ENCODE measurements at regions not wholly inside any gene's neighbourhood (a gene's known extent, or its start where the extent isn't known, plus 50 kb on each side); places are given as distances from the start of the nearest gene placed in this dataset.
"Not testable (repeated sequence)": the region's sequence is repeated elsewhere in the genome, so short reads cannot be mapped to it uniquely, and the experiment has no call there.

DNA sequence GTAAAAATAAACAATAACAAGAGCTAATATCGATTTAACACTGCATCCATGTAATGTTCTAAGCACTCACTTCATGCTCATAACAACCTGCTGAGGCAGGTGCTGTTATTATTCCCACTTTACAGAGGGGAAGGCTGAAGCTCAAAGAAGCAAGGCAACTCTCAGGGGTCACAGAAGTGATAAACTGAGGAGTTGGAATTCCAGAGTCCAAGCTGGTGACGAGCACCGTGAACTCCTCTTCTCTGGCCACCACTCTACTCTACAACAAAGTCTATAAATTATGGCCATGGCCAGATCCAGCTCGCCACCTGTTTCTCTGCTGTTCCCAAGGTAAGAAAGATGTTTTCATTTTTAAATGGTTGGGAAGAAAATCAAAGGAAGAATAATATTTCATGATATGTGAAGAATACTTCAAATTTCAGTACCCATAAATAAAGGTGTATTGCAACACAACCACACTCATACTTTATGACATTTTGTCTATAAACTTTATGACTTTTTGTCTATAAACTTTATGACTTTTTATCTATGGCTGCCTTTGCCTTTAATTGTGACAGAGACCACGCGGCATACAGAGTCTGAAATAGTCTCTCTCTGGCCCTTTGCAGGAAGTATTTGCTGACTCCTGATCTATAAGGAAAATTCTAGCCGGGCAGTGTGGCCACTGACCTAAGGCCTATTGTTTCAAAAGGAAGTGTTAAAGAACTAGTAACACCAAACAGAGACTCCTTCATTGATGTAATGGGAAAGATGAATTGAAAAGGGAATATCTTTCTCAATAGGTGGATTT is 113.2 kb upstream of the KCNG1 start:
- Histone ChIP-seq H3K27me3 (ENCODE audit: low read depth) (0 out of 2 replicates have a peak, but pooled peaks cover 5% of the 10 kb centered on the region), H3K4me1 (no peaks in the 10 kb centered on the region), H3K36me3 (replicated peaks) (no peaks in the 10 kb centered on the region), H3K9me3 (no peaks in the 10 kb centered on the region), H3K4me3 (no peak overlapping the region)
- DNase-seq (ENCODE audit: low spot score in 2 of 2), result no peak
- in situ Hi-C loops (cut with MboI; ENCODE audit: low sequenced_read_pairs), result no loop called here

DNA sequence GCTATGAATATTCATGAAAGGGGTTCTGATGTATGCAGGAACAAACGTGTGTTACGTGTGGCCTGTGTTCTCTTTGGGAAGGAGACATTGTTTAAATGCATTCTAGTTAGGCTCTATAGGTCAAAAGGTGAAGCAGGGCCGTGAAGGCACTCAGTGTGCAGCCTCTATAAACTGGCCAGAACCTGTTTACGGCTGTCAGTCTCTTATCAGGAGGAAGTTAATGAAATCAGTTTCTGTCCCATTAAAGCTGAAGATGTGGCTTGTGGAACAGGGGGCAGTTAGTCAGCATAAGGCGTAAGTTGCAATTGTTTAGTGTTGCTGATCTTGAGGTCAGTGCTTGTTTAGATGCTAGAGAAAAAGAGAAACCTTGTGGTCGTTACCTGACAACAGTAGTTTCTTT is 111.5 kb upstream of the KCNG1 start:
- DNase-seq (ENCODE audit: low spot score in 2 of 2), result no peak
- no peaks in the 10 kb centered on the region for H3K36me3 ChIP-seq (replicated peaks)
- H3K4me1 ChIP-seq, result no peaks in the 10 kb centered on the region
- no peaks in the 10 kb centered on the region for H3K9me3 ChIP-seq
- no peak overlapping the region for H3K4me3 ChIP-seq
- no peaks in the 10 kb centered on the region for H3K27me3 ChIP-seq (ENCODE audit: low read depth)
- in situ Hi-C loops (cut with MboI; ENCODE audit: low sequenced_read_pairs), result no loop called here

DNA sequence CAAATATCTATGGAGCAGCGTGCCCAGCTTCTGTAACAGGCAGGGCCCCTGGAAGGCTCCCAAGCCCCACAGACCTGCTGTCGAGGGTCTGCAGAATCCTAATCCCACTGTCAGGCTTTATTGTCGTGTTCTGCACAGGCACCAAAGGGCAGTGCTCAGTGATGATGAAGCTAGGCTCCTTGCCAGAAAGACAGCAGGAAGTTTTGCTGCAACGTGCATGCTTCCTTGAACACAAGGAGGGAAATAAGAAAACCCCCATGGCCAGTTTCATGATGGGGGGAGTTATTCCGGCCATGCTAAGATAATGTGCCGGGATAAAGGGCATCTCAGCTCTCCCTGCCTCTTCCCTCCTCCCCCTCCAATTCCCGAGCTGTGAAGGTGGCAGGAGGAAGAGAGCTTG is 109.4 kb upstream of the KCNG1 start:
- Histone ChIP-seq H3K4me3 (no peak overlapping the region), H3K4me1 (no peaks in the 10 kb centered on the region), H3K9me3 (no peaks in the 10 kb centered on the region), H3K27me3 (ENCODE audit: low read depth) (no peaks in the 10 kb centered on the region), H3K36me3 (replicated peaks) (no peaks in the 10 kb centered on the region)
- in situ Hi-C loops (cut with MboI; ENCODE audit: low sequenced_read_pairs), result no loop called here
- no peak for DNase-seq (ENCODE audit: low spot score in 2 of 2)

- no peak overlapping the region for H3K4me3 ChIP-seq
- H3K4me1 ChIP-seq, result no peaks in the 10 kb centered on the region
- no peak for DNase-seq (ENCODE audit: low spot score in 2 of 2)
- peaks cover under 1% of the 10 kb centered on the region; the same call in 1 of the 2 replicates for H3K27me3 ChIP-seq (ENCODE audit: low read depth)
- no peaks in the 10 kb centered on the region for H3K9me3 ChIP-seq
- no peaks in the 10 kb centered on the region for H3K36me3 ChIP-seq (replicated peaks)
- in situ Hi-C loops (cut with MboI; ENCODE audit: low sequenced_read_pairs), result no loop called here
Observed at GRCh38 chr20:51131811-51132210, 108.9 kb upstream of the KCNG1 start.

GRCh38 chr20:51129147-51129776 is 106.4 kb upstream of the KCNG1 start:
- in situ Hi-C loops (cut with MboI; ENCODE audit: low sequenced_read_pairs), result no loop called here
- H3K4me1 ChIP-seq, result no peaks in the 10 kb centered on the region
- no peaks in the 10 kb centered on the region for H3K9me3 ChIP-seq
- no peak overlapping the region for H3K4me3 ChIP-seq
- no peaks in the 10 kb centered on the region for H3K36me3 ChIP-seq (replicated peaks)
- peaks cover 4% of the 10 kb centered on the region; the same call in 1 of the 2 replicates for H3K27me3 ChIP-seq (ENCODE audit: low read depth)
- no peak for DNase-seq (ENCODE audit: low spot score in 2 of 2)

DNA sequence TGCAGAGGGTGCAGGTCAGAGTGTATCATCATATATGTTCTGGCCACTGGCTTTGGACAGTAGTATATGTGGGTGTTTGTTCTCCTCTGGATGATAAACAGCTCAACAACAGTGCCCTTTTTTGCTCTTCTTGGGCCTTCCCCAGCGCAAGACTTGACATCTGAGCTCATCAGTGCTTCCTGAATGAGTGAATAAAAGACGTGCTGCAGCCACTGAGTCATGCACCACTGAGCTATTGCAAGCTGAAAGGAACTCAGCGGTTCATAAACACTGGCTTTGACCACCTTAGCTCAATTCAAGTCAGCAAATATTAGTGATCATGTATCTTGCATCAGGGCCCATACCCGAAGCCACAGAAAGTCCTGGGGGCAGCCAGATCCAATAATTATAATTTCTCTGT is 105.3 kb upstream of the KCNG1 start:
- Histone ChIP-seq H3K4me3 (no peak overlapping the region), H3K9me3 (no peaks in the 10 kb centered on the region), H3K36me3 (replicated peaks) (no peaks in the 10 kb centered on the region), H3K4me1 (no peaks in the 10 kb centered on the region), H3K27me3 (ENCODE audit: low read depth) (peaks cover 4% of the 10 kb centered on the region; the same call in 1 of the 2 replicates)
- no peak for DNase-seq (ENCODE audit: low spot score in 2 of 2)
- in situ Hi-C loops (cut with MboI; ENCODE audit: low sequenced_read_pairs), result no loop called here

- Histone ChIP-seq H3K9me3 (no peaks in the 10 kb centered on the region), H3K36me3 (replicated peaks) (no peaks in the 10 kb centered on the region), H3K4me3 (no peak overlapping the region), H3K4me1 (no peaks in the 10 kb centered on the region), H3K27me3 (ENCODE audit: low read depth) (peaks cover 4% of the 10 kb centered on the region; the same call in 1 of the 2 replicates)
- in situ Hi-C loops (cut with MboI; ENCODE audit: low sequenced_read_pairs), result no loop called here
- no peak for DNase-seq (ENCODE audit: low spot score in 2 of 2)
Observed at GRCh38 chr20:51127713-51128112, 104.8 kb upstream of the KCNG1 start.

GRCh38 chr20:51126337-51126736 is 103.4 kb upstream of the KCNG1 start:
- Histone ChIP-seq H3K27me3 (ENCODE audit: low read depth) (peaks cover 4% of the 10 kb centered on the region; the same call in 1 of the 2 replicates), H3K36me3 (replicated peaks) (no peaks in the 10 kb centered on the region), H3K9me3 (no peaks in the 10 kb centered on the region), H3K4me1 (no peaks in the 10 kb centered on the region), H3K4me3 (no peak overlapping the region)
- in situ Hi-C loops (cut with MboI; ENCODE audit: low sequenced_read_pairs), result no loop called here
- DNase-seq (ENCODE audit: low spot score in 2 of 2), result no peak

DNA sequence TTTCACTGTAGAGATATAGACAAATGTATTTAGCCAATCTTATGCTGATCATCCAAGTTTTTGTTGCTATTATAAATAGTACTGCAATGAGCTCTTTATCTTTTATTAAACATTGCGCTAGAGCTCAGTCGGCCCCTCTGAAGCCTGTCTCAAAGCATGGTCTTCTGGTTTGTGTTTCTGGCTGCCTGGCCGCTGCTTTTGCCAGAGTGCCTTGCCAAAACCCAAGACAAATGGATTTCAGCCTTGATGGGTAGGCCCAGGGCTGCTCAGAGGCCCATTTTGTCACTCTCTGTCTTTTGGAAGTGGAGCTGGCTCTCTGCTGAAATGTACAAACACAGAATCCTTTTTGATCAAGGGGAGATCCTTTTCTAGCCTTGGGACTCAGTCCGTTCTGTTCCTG is 102.9 kb upstream of the KCNG1 start:
- Histone ChIP-seq H3K36me3 (replicated peaks) (no peaks in the 10 kb centered on the region), H3K27me3 (ENCODE audit: low read depth) (peaks cover 4% of the 10 kb centered on the region; the same call in 1 of the 2 replicates), H3K9me3 (no peaks in the 10 kb centered on the region), H3K4me1 (no peaks in the 10 kb centered on the region), H3K4me3 (no peak overlapping the region)
- no peak for DNase-seq (ENCODE audit: low spot score in 2 of 2)
- in situ Hi-C loops (cut with MboI; ENCODE audit: low sequenced_read_pairs), result no loop called here

- no peaks in the 10 kb centered on the region for H3K36me3 ChIP-seq (replicated peaks)
- H3K27me3 ChIP-seq (ENCODE audit: low read depth), result peaks cover 4% of the 10 kb centered on the region; the same call in 1 of the 2 replicates
- no peaks in the 10 kb centered on the region for H3K4me1 ChIP-seq
- H3K9me3 ChIP-seq, result no peaks in the 10 kb centered on the region
- in situ Hi-C loops (cut with MboI; ENCODE audit: low sequenced_read_pairs), result no loop called here
- DNase-seq (ENCODE audit: low spot score in 2 of 2), result no peak
- H3K4me3 ChIP-seq, result no peak overlapping the region
Observed at GRCh38 chr20:51125105-51125504, 102.2 kb upstream of the KCNG1 start.

GRCh38 chr20:51123887-51124286 is 101.0 kb upstream of the KCNG1 start:
- H3K27me3 ChIP-seq (ENCODE audit: low read depth); H3K9me3 ChIP-seq; H3K4me1 ChIP-seq; in situ Hi-C loops (cut with MboI; ENCODE audit: low sequenced_read_pairs); H3K36me3 ChIP-seq (replicated peaks); H3K4me3 ChIP-seq; DNase-seq (ENCODE audit: low spot score in 2 of 2): not testable (repeated sequence)

GRCh38 chr20:51122931-51123658 is 100.2 kb upstream of the KCNG1 start:
- Histone ChIP-seq H3K4me3 (no peak overlapping the region), H3K27me3 (ENCODE audit: low read depth) (peaks cover 4% of the 10 kb centered on the region; the same call in 1 of the 2 replicates), H3K36me3 (replicated peaks) (no peaks in the 10 kb centered on the region), H3K4me1 (no peaks in the 10 kb centered on the region), H3K9me3 (no peaks in the 10 kb centered on the region)
- in situ Hi-C loops (cut with MboI; ENCODE audit: low sequenced_read_pairs), result no loop called here
- no peak for DNase-seq (ENCODE audit: low spot score in 2 of 2)

DNA sequence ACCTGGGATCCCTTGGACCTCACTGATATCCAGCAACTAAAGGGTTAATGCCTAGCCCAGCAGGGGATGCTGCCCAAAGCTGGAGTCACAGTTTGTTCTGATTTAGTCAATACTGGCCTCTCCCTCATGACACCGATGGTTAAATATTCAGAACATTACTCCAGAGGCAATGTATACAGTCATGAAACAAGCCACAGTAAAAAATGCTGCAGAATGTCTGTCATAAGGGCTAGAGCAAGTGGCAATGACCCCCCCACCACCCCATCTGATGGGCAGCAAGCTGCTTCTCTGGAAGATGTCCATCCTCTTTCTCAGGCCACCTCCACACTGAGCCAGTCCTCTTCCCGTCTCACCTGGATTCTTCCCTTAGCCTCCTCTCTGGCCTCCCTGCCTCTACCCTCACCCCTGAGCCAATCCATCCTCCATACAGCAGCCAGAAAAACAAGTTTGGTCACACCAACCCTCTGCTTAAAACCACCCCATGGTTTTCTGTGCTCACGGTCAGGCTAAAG is 99.0 kb upstream of the KCNG1 start:
- Histone ChIP-seq H3K27me3 (ENCODE audit: low read depth) (peaks cover 4% of the 10 kb centered on the region; the same call in 1 of the 2 replicates), H3K4me1 (no peaks in the 10 kb centered on the region), H3K4me3 (no peak overlapping the region), H3K9me3 (no peaks in the 10 kb centered on the region), H3K36me3 (replicated peaks) (no peaks in the 10 kb centered on the region)
- DNase-seq (ENCODE audit: low spot score in 2 of 2), result no peak
- in situ Hi-C loops (cut with MboI; ENCODE audit: low sequenced_read_pairs), result no loop called here

DNA sequence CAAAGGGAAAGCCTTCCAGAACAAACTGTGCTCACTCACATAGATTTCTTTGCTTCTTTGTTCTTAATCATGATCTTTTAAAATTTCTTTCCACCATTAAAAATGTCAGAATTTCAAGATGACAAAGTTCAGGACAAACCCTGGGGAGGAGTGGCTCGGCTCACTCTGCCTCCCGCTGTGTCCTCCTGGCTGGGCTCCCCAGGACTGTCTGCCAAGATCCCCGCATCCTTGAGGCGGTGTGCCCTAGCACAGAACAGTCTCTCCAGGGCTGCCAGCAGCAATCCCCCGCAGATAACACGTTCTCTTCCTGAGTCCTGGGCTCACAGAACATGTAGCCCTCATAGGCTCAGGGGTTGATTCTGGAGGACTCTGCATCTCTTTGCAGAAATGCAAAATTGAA is 98.4 kb upstream of the KCNG1 start:
- Histone ChIP-seq H3K36me3 (replicated peaks) (no peaks in the 10 kb centered on the region), H3K9me3 (no peaks in the 10 kb centered on the region), H3K27me3 (ENCODE audit: low read depth) (no peaks in the 10 kb centered on the region), H3K4me1 (no peaks in the 10 kb centered on the region), H3K4me3 (no peak overlapping the region)
- in situ Hi-C loops (cut with MboI; ENCODE audit: low sequenced_read_pairs), result no loop called here
- no peak for DNase-seq (ENCODE audit: low spot score in 2 of 2)

Measured in HAP-1 (cell line).